Prostate gland (tissue), 2 donors: ENCODE measurements at regions not wholly inside any gene's neighbourhood (a gene's known extent, or its start where the extent isn't known, plus 50 kb on each side); places are given as distances from the start of the nearest gene placed in this dataset.

Experiments
- DNase-seq: peaks from one replicate; pipeline ENCODE4 v3.0.0-alpha.2; 2019; ENCODE audit warnings: low spot score
- H3K27ac ChIP-seq, 2 donors: fragments of 200-600 bp; sonication (generic); 2 replicates each; pipeline ENCODE4 v1.5.1; 2017 to 2019
- H3K27me3 ChIP-seq: fragments of 200-600 bp; sonication (generic); replicated peaks from 2 replicates; pipeline ENCODE4 v1.5.1; 2019; ENCODE audit not compliant: insufficient read depth
- H3K36me3 ChIP-seq, 2 donors: fragments of 200-600 bp; sonication (generic); 1 replicate in 1 of 2; 2 replicates in 1 of 2; pipeline versions ENCODE4 v1.5.1 to v1.8.1; 2017 to 2019
- H3K4me1 ChIP-seq: fragments of 200-600 bp; sonication (generic); replicated peaks from 2 replicates; pipeline ENCODE4 v1.5.1; 2019
- H3K4me3 ChIP-seq, 2 donors: fragments of 200-600 bp; sonication (generic); 2 replicates each; pipeline ENCODE4 v1.5.1; 2017 to 2019
- H3K9me3 ChIP-seq: fragments of 200-600 bp; sonication (generic); 2 replicates; pipeline ENCODE4 v1.5.1; 2017
- POLR2A ChIP-seq: fragments of 450-650 bp; IDR thresholded peaks from one replicate; pipeline ENCODE4 v1.6.1; 2016; ENCODE audit warnings: antibody characterized with exemption, mild to moderate bottlenecking
- POLR2AphosphoS5 ChIP-seq: sonication (generic); formaldehyde crosslinking; IDR thresholded peaks from one replicate; pipeline ENCODE4 v1.6.1; 2017; ENCODE audit warnings: antibody characterized with exemption
- WGBS: methylation state at CpG from one replicate; pipeline ENCODE4 v1.1.5; 2018; 5-methylcytosine and 5-hydroxymethylcytosine counted together
- intact Hi-C: fragments of 100-400 bp; cut with DNase I; formaldehyde crosslinking; loops from one replicate; pipeline ENCODE4 v1.14.2; 2022
- TF ChIP-seq, protein P1 (sequence below), 4 experiments: fragments of 200-600 bp in 2 of 4; fragments of 450-650 bp in 2 of 4; sonication (generic) in 2 of 4; IDR thresholded peaks; 1 replicate in 3 of 4; 2 replicates in 1 of 4; pipeline ENCODE4 v1.5.1; 2016 to 2019; ENCODE audit warnings: antibody characterized with exemption in 4 of 4, mild to moderate bottlenecking in 2 of 4, moderate library complexity in 2 of 4

DNA sequence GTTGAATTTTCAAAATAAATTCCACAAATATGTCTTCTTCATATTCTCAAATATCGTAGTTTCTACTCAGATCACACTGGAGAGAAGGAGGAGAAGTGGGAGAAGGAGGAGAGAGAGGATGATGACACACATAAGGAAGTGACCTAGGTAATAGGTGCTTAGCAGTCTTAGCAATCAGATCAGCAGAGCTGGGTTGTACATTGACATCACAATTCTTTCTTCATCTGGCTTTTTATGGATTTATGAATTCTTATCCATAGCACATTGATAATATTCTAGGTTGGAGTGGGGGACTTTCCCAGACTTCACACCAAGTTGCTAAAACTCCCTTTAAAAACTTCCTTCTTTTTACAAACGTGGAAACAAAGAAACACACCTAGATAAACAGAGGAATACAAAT, 86.9 kb downstream of the FGF9 start:
- no peaks in the 10 kb centered on the region for H3K4me1 ChIP-seq
- no peak overlapping the region for H3K4me3 ChIP-seq
- intact Hi-C loops = no loop called here
- no peak for DNase-seq
- H3K27ac ChIP-seq = no peak overlapping the region
- WGBS = 72% methylated on average over 2 of the region's 2 CpGs
- H3K36me3 ChIP-seq = no peaks in the 10 kb centered on the region
- H3K27me3 ChIP-seq = no peaks in the 10 kb centered on the region
- TF ChIP-seq, protein P1, sequence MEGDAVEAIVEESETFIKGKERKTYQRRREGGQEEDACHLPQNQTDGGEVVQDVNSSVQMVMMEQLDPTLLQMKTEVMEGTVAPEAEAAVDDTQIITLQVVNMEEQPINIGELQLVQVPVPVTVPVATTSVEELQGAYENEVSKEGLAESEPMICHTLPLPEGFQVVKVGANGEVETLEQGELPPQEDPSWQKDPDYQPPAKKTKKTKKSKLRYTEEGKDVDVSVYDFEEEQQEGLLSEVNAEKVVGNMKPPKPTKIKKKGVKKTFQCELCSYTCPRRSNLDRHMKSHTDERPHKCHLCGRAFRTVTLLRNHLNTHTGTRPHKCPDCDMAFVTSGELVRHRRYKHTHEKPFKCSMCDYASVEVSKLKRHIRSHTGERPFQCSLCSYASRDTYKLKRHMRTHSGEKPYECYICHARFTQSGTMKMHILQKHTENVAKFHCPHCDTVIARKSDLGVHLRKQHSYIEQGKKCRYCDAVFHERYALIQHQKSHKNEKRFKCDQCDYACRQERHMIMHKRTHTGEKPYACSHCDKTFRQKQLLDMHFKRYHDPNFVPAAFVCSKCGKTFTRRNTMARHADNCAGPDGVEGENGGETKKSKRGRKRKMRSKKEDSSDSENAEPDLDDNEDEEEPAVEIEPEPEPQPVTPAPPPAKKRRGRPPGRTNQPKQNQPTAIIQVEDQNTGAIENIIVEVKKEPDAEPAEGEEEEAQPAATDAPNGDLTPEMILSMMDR (IDR thresholded peaks at IDR 0.05) = no peak
- no peak for TF ChIP-seq POLR2AphosphoS5
- no peak for TF ChIP-seq POLR2A
- no peaks in the 10 kb centered on the region for H3K9me3 ChIP-seq

DNA sequence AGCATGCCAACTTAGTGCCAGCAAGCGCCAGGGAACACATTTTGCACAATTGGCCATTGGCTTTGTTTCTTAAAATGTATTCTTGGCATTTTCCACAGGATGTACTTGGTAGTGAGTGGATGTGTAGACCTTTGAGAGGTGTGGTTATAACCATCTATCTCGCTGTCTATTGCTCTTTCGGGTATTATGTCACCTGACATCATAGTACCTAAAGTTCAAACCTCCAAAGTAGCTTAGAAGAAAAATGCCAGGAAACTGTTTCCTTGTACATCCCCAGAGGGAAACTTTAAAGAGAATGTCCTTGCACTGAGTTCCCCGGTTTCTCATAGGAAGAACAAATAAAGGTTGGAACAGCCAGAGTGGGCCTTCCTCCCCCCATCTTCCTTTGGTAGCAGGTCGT, 87.6 kb downstream of the FGF9 start:
- Histone ChIP-seq H3K4me1 (no peaks in the 10 kb centered on the region), H3K9me3 (no peaks in the 10 kb centered on the region), H3K27ac (no peak overlapping the region), H3K36me3 (no peaks in the 10 kb centered on the region), H3K4me3 (no peak overlapping the region), H3K27me3 (no peaks in the 10 kb centered on the region)
- 88% methylated on average over 5 of the region's 5 CpGs for WGBS
- DNase-seq = no peak
- TF ChIP-seq POLR2A (no peak), POLR2AphosphoS5 (no peak)
- TF ChIP-seq, protein P1 (IDR thresholded peaks at IDR 0.05) = no peak
- intact Hi-C loops = no loop called here

DNA sequence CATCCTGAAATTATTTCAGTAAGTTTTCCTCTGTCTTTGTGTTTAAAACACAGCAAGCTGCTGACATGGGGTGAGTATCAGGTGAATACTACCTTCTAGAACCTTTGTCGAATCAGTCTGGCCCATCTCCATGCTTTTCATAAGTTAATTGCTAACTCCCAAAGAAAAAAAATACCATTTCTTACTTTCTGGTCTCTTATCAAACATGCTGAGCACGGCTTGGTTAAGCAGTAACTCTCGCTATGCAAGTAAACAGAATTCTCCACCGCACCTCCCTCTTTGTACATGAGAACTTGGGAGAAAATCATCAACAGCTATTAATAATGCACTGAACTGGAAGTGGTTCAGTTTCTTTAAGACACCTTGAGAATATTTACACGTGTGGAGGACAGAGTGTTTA, 88.6 kb downstream of the FGF9 start:
- TF ChIP-seq POLR2A (no peak), POLR2AphosphoS5 (no peak)
- TF ChIP-seq, protein P1 (IDR thresholded peaks at IDR 0.05) = no peak
- no peak for DNase-seq
- WGBS = 76% methylated on average over 5 of the region's 5 CpGs
- Histone ChIP-seq H3K4me3 (no peak overlapping the region), H3K4me1 (no peaks in the 10 kb centered on the region), H3K36me3 (no peaks in the 10 kb centered on the region), H3K9me3 (no peaks in the 10 kb centered on the region), H3K27me3 (no peaks in the 10 kb centered on the region), H3K27ac (no peak overlapping the region)
- intact Hi-C loops = no loop called here

DNA sequence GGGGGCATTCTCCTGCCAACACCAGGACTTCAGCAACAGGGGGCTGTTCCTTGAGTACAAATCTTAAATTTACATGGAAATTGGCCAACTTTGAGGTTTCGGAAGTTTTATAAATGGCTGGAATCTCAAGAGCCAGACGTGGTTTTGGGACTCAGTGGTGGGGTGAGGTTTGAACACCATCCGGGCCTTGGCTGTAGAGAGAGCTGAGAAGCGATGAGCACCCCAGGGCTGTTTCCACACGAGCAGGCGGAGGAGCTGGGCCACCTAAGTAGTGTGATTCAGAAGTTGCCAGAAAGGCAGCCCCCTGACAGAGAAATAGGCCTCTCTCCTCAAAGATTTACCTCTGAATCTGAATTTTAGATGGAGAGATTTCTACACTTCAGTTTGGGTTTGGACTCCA, 89.0 kb downstream of the FGF9 start:
- Histone ChIP-seq H3K36me3 (no peaks in the 10 kb centered on the region), H3K27me3 (no peaks in the 10 kb centered on the region), H3K9me3 (no peaks in the 10 kb centered on the region), H3K4me3 (no peak overlapping the region), H3K4me1 (no peaks in the 10 kb centered on the region), H3K27ac (no peak overlapping the region)
- no peak for DNase-seq
- intact Hi-C loops = no loop called here
- 95% methylated on average over 6 of the region's 6 CpGs for WGBS
- no peak for TF ChIP-seq POLR2A
- TF ChIP-seq, protein P1 (IDR thresholded peaks at IDR 0.05) = no peak
- TF ChIP-seq POLR2AphosphoS5 = no peak

DNA sequence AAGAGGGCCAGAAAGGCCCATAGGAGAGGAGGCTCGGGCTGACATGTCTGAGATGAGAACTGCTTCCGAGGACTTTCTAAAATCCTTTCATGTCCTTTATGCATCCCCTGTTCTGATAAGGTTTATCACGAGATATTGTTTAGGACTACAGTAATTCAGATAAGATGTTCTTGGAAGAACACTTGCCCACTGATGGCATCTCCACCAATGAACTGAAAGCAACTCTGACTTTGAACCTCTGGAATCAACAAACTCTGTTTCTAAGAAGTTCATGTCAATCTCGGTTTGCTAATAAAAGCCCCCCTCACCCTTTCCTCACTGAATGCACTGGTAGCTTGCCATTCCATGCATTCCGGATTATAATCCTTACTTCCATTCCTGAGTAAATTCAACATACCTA, 90.9 kb downstream of the FGF9 start:
- no peak for DNase-seq
- 83% methylated on average over 5 of the region's 5 CpGs for WGBS
- Histone ChIP-seq H3K4me3 (no peak overlapping the region), H3K36me3 (no peaks in the 10 kb centered on the region), H3K27ac (no peak overlapping the region), H3K9me3 (no peaks in the 10 kb centered on the region), H3K27me3 (no peaks in the 10 kb centered on the region), H3K4me1 (no peaks in the 10 kb centered on the region)
- intact Hi-C loops = no loop called here
- TF ChIP-seq POLR2AphosphoS5 (no peak), POLR2A (no peak)
- TF ChIP-seq, protein P1 (IDR thresholded peaks at IDR 0.05) = no peak
